ENCODE measurements at regions not wholly inside any gene's neighbourhood (a gene's known extent, or its start where the extent isn't known, plus 50 kb on each side); places are given as distances from the start of the nearest gene placed in this dataset.

DNA sequence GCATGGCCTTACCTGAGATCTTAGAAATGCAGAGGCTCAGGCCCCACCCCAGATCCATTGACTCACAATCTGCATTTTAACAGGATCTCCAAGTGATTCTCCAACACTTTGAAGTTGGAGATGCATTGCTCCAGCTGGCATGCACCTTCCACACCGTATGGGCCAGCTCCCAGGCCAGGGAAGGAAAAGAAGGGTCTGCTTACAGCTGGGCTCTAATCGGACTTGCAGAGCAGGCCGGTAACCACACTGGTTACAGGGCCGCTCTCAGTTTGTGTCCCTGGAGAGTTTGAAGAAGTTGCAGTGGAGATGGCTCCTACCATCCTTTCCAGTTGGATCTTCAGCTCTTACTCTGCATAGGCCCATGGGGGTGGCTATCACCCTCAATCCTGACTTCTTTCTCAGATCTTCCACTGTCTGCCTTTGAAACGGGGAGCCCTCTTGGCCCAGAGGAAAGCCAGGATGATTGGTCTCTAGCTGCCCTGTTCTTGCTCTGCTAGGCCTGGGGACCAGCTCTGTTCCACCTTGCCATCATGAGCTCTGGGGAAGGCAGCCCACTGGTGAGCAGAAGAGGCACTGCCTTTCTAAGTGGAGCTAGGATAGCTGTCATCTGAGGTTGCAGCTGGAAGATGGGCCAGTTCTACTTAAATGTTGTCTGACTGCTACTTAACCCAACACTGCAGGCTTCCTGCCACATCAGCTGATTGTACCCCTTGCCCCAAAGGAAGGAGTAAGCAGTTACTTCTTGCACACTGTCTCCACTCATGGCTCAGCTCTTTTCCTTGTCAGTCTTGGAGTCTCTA is 105.6 kb upstream of the NAV2 start (continued):
- TF ChIP-seq, protein P1, sequence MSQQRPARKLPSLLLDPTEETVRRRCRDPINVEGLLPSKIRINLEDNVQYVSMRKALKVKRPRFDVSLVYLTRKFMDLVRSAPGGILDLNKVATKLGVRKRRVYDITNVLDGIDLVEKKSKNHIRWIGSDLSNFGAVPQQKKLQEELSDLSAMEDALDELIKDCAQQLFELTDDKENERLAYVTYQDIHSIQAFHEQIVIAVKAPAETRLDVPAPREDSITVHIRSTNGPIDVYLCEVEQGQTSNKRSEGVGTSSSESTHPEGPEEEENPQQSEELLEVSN (IDR thresholded peaks at IDR 0.05) = no peak
- TF ChIP-seq CEBPB (IDR thresholded peaks at IDR 0.05; ENCODE audit: low read depth, low read length) = no peak
- TF ChIP-seq TAF1 (IDR thresholded peaks at IDR 0.05; ENCODE audit: low read depth, low read length) = no peak
- no peak for TF ChIP-seq ZNF274 (IDR thresholded peaks at IDR 0.05; ENCODE audit: borderline replicate concordance, extremely low read depth, low read length)
